Stromal cell of bone marrow (primary cell): ENCODE measurements at regions not wholly inside any gene's neighbourhood (a gene's known extent, or its start where the extent isn't known, plus 50 kb on each side); places are given as distances from the start of the nearest gene placed in this dataset.
"Not testable (repeated sequence)": the region's sequence is repeated elsewhere in the genome, so short reads cannot be mapped to it uniquely, and the experiment has no call there.

Experiments used
- DNase-seq: peaks from one replicate; pipeline ENCODE4 v3.0.0-alpha.2; 2012; ENCODE audit warnings: low read depth

GRCh38 chr5:67985686-67986387, 229.7 kb upstream of the PIK3R1 start:
- no peak for DNase-seq

- no peak for DNase-seq
These were observed 231.0 kb upstream of the PIK3R1 start for GRCh38 chr5:67984546-67984945.

- peak; percentile 89 for DNase-seq
These were observed 232.1 kb upstream of the PIK3R1 start for GRCh38 chr5:67983251-67984110.

- not testable (repeated sequence) for DNase-seq
These were observed 233.4 kb upstream of the PIK3R1 start for GRCh38 chr5:67982160-67982559.

DNA sequence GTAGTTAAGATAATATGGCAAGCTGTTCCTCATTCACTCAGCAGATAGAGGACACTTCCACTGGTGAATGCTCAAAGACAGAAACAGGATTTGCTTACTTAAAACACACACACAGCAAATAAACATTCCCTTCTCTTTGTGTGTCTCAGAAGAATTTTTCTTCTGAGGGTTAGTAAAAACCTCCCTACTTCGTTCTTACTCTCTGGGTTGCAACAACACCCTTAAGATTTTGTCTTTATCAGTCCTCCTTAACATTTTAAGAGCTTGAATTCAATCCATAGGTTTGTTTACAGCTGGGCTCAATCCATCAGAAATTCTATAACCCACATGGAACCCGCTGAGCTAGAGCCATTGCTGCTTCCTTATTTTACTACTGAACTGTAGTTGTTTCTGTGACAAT, 237.4 kb upstream of the PIK3R1 start:
- no peak for DNase-seq

DNA sequence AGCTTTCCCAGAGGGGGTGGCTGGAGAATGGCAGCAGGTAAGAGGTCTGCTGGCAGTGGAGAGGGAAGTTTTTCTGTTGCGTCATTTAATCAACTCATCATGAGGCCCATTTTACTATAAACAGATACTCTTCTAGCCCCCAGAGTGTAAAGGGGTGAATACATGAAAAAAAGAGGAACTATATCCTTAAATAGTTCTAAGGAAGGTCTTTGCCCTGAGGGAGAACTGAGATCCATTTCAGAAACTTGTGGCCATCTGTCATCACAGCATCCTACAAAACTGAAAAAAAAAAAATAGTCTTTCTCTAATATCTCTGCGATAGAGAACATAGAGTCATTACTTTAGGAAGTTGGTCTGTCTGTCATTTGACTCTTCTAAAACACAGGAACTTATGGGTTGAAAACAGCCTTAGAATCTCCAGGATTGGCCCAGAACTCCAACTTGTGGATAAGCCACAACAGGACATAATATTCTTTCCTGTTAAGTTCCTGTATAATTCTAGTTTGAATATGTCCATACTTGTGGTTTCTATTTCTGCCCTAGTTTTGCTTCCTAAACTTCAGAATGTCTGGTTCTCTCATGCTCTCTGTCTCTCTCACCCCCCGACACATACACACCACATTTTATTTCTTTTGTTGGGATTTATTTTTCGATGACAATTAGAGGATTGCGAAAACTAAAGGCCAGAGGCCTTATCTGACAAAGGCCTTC, 238.5 kb upstream of the PIK3R1 start:
- DNase-seq = no peak

GRCh38 chr5:67976181-67976580, 239.4 kb upstream of the PIK3R1 start:
- DNase-seq = no peak

DNA sequence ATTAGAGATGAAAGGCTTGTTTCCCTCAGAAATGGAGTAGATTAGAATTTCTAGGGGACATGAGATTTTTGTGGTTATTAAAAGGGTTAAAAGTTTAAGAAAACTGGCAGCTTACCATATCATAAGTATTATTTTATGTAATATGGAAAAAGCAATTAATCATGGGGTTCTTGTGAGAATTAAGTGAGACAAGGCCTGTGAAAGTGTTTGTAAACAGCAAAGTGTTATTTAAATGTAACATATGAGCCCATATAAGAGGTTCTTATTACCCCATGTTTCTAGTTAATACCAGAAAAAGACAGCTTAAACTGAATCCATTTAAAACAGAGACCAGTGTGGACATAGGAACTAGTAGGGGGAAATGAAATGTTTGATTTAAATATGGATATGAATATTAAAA, 241.1 kb upstream of the PIK3R1 start:
- DNase-seq = no peak

DNA sequence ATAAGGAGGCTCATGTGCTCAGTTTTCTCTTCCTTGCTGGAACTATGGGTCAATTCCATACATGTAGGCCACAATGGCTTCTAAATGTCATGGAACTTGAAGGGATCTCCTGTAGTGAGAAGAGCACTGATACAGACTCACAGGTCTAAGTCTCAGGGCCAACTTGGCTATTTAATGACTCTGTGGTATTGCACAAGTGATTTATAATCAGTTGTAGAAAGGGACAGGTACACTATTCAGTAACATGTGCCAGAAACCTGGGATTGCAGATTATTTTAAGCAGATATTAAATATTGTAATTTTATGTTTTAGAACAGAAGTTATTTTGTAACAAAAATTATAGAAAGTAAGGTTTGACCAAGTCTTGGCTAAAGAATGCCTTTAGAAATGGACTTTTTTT, 241.5 kb upstream of the PIK3R1 start:
- DNase-seq = no peak

GRCh38 chr5:67971971-67972821, 243.4 kb upstream of the PIK3R1 start:
- no peak for DNase-seq

- DNase-seq = peak; percentile 78
These were observed 244.2 kb upstream of the PIK3R1 start for GRCh38 chr5:67971223-67971830.

DNA sequence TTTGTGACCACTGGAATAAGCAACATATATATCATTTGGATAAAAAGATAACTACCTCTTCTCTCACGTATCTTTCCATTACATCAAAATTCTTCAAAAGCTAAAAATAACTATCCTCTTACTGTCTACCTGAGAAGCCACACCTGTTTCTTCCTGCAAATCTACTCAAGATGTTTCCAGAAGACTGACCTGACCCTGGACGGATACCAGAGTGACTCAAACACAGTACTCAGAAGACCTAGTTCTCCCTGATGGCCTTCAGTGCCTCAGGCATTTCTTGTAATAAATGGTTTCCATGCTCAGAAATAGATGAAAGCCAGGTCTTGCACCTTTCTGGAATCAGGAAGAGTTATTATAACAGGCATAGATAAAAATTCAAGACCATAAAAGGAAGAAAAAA, 245.9 kb upstream of the PIK3R1 start:
- DNase-seq = no peak

GRCh38 chr5:67969176-67969575, 246.4 kb upstream of the PIK3R1 start:
- DNase-seq = no peak

- no peak for DNase-seq
These were observed 248.8 kb upstream of the PIK3R1 start for GRCh38 chr5:67966712-67967111.

GRCh38 chr5:67964619-67965018, 250.9 kb upstream of the PIK3R1 start:
- DNase-seq = no peak

- DNase-seq = no peak
These were observed 251.6 kb upstream of the PIK3R1 start for GRCh38 chr5:67963789-67964519.

GRCh38 chr5:67960939-67961338, 254.6 kb upstream of the PIK3R1 start:
- DNase-seq = no peak

GRCh38 chr5:67957374-67957773, 258.2 kb upstream of the PIK3R1 start:
- DNase-seq = no peak

DNA sequence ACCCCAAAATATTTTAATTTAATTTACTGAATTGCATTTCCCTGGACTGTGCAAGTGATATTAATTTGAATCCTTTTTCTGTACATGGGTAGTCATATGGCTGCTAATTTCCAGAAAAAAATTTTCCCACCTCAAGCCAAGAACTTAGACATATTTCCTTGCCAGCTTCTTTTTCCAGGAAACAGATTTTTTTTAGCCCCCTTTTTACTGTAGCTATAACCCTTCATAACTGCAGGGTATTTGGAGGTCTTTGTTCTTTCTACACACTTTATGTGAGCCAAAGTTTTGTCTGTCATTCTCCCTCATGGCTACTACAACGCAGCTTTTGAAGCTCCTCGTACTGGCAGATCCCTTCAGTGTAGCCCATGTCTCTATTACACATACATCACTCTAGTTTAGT, 261.2 kb upstream of the PIK3R1 start:
- no peak for DNase-seq

GRCh38 chr5:67942421-67942820, 273.1 kb upstream of the PIK3R1 start:
- DNase-seq = no peak
